GM23338 (cell line): ENCODE measurements at regions not wholly inside any gene's neighbourhood (a gene's known extent, or its start where the extent isn't known, plus 50 kb on each side); places are given as distances from the start of the nearest gene placed in this dataset.

Experiments
- ATAC-seq: fragments of 200-7000 bp; cut with Tn5 transposase; 3 replicates; pipeline ENCODE4 v1.9.1; 2020
- DNase-seq: peaks from one replicate; pipeline ENCODE4 v3.0.0-alpha.2; 2015; ENCODE audit warnings: low spot score
- H2AFZ ChIP-seq: fragments of 200-600 bp; sonication (generic); 2 replicates; pipeline ENCODE4 v1.8.0; 2016; ENCODE audit warnings: antibody characterized with exemption, mild to moderate bottlenecking, moderate library complexity
- H3F3A ChIP-seq: fragments of 200-600 bp; sonication (generic); replicated peaks from 2 replicates; pipeline ENCODE4 v1.8.0; 2017; ENCODE audit warnings: antibody characterized with exemption, mixed run types, low read depth
- H3K27ac ChIP-seq: fragments of 200-600 bp; sonication (generic); 2 replicates; pipeline ENCODE4 v1.6.1; 2016; ENCODE audit warnings: low read depth
- H3K27me3 ChIP-seq: fragments of 200-600 bp; sonication (generic); 2 replicates; pipeline ENCODE4 v1.8.0; 2016; ENCODE audit warnings: mild to moderate bottlenecking, mixed run types, moderate library complexity; ENCODE audit not compliant: insufficient read depth
- H3K36me3 ChIP-seq: fragments of 200-600 bp; sonication (generic); 2 replicates; pipeline ENCODE4 v1.8.0; 2016; ENCODE audit warnings: mild to moderate bottlenecking; ENCODE audit not compliant: insufficient read depth
- H3K4me1 ChIP-seq: fragments of 200-600 bp; sonication (generic); 2 replicates; pipeline ENCODE4 v1.8.0; 2016; ENCODE audit warnings: mild to moderate bottlenecking, moderate library complexity; ENCODE audit not compliant: insufficient read depth
- H3K4me2 ChIP-seq: fragments of 200-600 bp; sonication (generic); 2 replicates; pipeline ENCODE4 v1.7.1; 2017; ENCODE audit warnings: mixed run types
- H3K4me3 ChIP-seq: fragments of 200-600 bp; sonication (generic); 2 replicates; pipeline ENCODE4 v1.6.1; 2016; ENCODE audit warnings: mixed run types
- H3K79me2 ChIP-seq: fragments of 200-600 bp; sonication (generic); replicated peaks from 2 replicates; pipeline ENCODE4 v1.8.0; 2017; ENCODE audit warnings: mild to moderate bottlenecking; ENCODE audit not compliant: insufficient read depth
- H3K9me2 ChIP-seq: fragments of 200-600 bp; sonication (generic); 2 replicates; pipeline ENCODE4 v1.8.0; 2017; ENCODE audit not compliant: insufficient read depth
- H4K20me1 ChIP-seq: fragments of 200-600 bp; sonication (generic); replicated peaks from 2 replicates; pipeline ENCODE4 v1.8.0; 2017; ENCODE audit warnings: mild to moderate bottlenecking; ENCODE audit not compliant: insufficient read depth
- H3K27ac Mint-ChIP-seq: 2 replicates; pipeline ENCODE4 v1.8.0; 2020; ENCODE audit warnings: inconsistent platforms, mild to moderate bottlenecking, moderate library complexity, mixed read lengths
- H3K27me3 Mint-ChIP-seq: 3 replicates; pipeline ENCODE4 v1.8.0; 2022; ENCODE audit warnings: low read depth, mild to moderate bottlenecking, moderate library complexity, mixed read lengths, inconsistent platforms; ENCODE audit not compliant: insufficient read depth, poor library complexity
- H3K36me3 Mint-ChIP-seq: 3 replicates; pipeline ENCODE4 v1.8.0; 2021; ENCODE audit warnings: low read depth, mild to moderate bottlenecking, inconsistent platforms, moderate library complexity, mixed read lengths
- H3K4me1 Mint-ChIP-seq: 3 replicates; pipeline ENCODE4 v1.8.0; 2020; ENCODE audit warnings: mild to moderate bottlenecking, inconsistent platforms, mixed read lengths
- H3K4me3 Mint-ChIP-seq: 3 replicates; pipeline ENCODE4 v1.8.0; 2021; ENCODE audit warnings: moderate library complexity, mild to moderate bottlenecking, inconsistent platforms, mixed read lengths
- H3K9me3 Mint-ChIP-seq: 3 replicates; pipeline ENCODE4 v1.8.0; 2020; ENCODE audit warnings: moderate library complexity, mild to moderate bottlenecking, inconsistent platforms, mixed read lengths
- EZH2 ChIP-seq: fragments of 200-600 bp; sonication (generic); IDR thresholded peaks from one replicate; pipeline ENCODE4 v1.8.0; 2017; ENCODE audit warnings: antibody characterized with exemption, mild to moderate bottlenecking, low read depth; ENCODE audit not compliant: unreplicated experiment
- EZH2phosphoT487 ChIP-seq: fragments of 200-600 bp; sonication (generic); IDR thresholded peaks from one replicate; pipeline ENCODE4 v1.8.1; 2018; ENCODE audit warnings: antibody characterized with exemption; ENCODE audit not compliant: unreplicated experiment
- NANOG ChIP-seq: IDR thresholded peaks from 2 replicates; pipeline ENCODE4 v1.6.1; 2016; ENCODE audit warnings: antibody characterized with exemption, borderline replicate concordance
- POLR2AphosphoS5 ChIP-seq: IDR thresholded peaks from 2 replicates; pipeline ENCODE4 v1.6.1; 2016; ENCODE audit warnings: antibody characterized with exemption, low read depth
- ZNF331 ChIP-seq: fragments of 250-450 bp; sonication (Bioruptor Pico); IDR thresholded peaks from 2 replicates; pipeline ENCODE4 v1.5.0; 2020; ENCODE audit warnings: low read depth, mild to moderate bottlenecking, moderate library complexity
- ZNF462 ChIP-seq: fragments of 250-450 bp; sonication (Bioruptor Pico); IDR thresholded peaks from 2 replicates; pipeline ENCODE4 v1.5.0; 2020; ENCODE audit warnings: mild to moderate bottlenecking, moderate library complexity
- TF ChIP-seq, protein P1 (sequence below): IDR thresholded peaks from one replicate; pipeline ENCODE4 v1.6.1; 2018; ENCODE audit warnings: antibody characterized with exemption; ENCODE audit not compliant: unreplicated experiment
- TF ChIP-seq, protein P2 (sequence below), 2 experiments: fragments of 200-600 bp in 1 of 2; sonication (generic) in 1 of 2; conservative IDR thresholded peaks; 2 replicates each; pipeline versions ENCODE4 v1.5.1 to v1.6.1; 2016 to 2017; ENCODE audit warnings: antibody characterized with exemption in 2 of 2, low read depth in 2 of 2, mild to moderate bottlenecking in 2 of 2, moderate library complexity in 1 of 2

- TF ChIP-seq, protein P1, sequence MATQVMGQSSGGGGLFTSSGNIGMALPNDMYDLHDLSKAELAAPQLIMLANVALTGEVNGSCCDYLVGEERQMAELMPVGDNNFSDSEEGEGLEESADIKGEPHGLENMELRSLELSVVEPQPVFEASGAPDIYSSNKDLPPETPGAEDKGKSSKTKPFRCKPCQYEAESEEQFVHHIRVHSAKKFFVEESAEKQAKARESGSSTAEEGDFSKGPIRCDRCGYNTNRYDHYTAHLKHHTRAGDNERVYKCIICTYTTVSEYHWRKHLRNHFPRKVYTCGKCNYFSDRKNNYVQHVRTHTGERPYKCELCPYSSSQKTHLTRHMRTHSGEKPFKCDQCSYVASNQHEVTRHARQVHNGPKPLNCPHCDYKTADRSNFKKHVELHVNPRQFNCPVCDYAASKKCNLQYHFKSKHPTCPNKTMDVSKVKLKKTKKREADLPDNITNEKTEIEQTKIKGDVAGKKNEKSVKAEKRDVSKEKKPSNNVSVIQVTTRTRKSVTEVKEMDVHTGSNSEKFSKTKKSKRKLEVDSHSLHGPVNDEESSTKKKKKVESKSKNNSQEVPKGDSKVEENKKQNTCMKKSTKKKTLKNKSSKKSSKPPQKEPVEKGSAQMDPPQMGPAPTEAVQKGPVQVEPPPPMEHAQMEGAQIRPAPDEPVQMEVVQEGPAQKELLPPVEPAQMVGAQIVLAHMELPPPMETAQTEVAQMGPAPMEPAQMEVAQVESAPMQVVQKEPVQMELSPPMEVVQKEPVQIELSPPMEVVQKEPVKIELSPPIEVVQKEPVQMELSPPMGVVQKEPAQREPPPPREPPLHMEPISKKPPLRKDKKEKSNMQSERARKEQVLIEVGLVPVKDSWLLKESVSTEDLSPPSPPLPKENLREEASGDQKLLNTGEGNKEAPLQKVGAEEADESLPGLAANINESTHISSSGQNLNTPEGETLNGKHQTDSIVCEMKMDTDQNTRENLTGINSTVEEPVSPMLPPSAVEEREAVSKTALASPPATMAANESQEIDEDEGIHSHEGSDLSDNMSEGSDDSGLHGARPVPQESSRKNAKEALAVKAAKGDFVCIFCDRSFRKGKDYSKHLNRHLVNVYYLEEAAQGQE = no peak
Measured at GRCh38 chr1:166691476-166691875, 147.8 kb upstream of the POGK start (continued).

DNA sequence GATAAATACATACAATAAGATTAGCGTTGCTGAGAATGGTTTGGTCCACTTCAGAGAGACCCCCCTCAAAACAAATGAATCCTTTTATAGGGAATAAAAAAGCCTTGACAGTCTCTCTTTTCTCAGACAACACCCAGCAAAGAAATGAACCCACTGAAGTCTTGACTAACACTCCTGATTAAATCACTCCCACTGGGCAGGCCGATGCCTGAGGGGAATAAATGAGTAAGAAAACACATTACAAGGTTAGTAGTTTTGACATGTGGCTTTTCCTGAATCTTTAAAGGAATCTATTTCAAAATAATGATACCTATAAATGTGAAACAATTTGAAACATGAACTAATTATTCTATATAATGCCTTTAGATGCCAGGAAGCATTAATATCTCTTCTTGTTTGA, 146.9 kb upstream of the POGK start:
- H3K27me3 Mint-ChIP-seq = no peaks in the 10 kb centered on the region
- ATAC-seq (no peak), DNase-seq (no peak)
- H3K36me3 Mint-ChIP-seq = no peaks in the 10 kb centered on the region
- H3K27ac ChIP-seq = no peak overlapping the region
- H3K79me2 ChIP-seq = no peaks in the 10 kb centered on the region
- H4K20me1 ChIP-seq = no peaks in the 10 kb centered on the region
- no peaks in the 10 kb centered on the region for H3K36me3 ChIP-seq
- H3K9me3 Mint-ChIP-seq = no peaks in the 10 kb centered on the region; the same call in 2 of the 3 replicates
- H3K4me3 Mint-ChIP-seq = no peak overlapping the region
- no peaks in the 10 kb centered on the region for H3K4me1 ChIP-seq
- no peak overlapping the region; the same call in 1 of the 2 replicates for H3K4me2 ChIP-seq
- no peaks in the 10 kb centered on the region for H3F3A ChIP-seq
- no peak overlapping the region for H3K4me3 ChIP-seq
- no peaks in the 10 kb centered on the region for H3K27me3 ChIP-seq
- peaks cover 3% of the 10 kb centered on the region; the same call in 1 of the 2 replicates for H3K9me2 ChIP-seq
- peak overlapping the region; percentile 35; the same call in 1 of the 2 replicates for H2AFZ ChIP-seq
- H3K4me1 Mint-ChIP-seq = peaks cover 5% of the 10 kb centered on the region
- H3K27ac Mint-ChIP-seq = no peak overlapping the region
- TF ChIP-seq NANOG (no peak), EZH2phosphoT487 (no peak), ZNF462 (CRISPR knock-in tag) (no peak), EZH2 (no peak), ZNF331 (CRISPR knock-in tag) (no peak), POLR2AphosphoS5 (no peak)
- TF ChIP-seq, protein P1 = no peak
- TF ChIP-seq, protein P2, sequence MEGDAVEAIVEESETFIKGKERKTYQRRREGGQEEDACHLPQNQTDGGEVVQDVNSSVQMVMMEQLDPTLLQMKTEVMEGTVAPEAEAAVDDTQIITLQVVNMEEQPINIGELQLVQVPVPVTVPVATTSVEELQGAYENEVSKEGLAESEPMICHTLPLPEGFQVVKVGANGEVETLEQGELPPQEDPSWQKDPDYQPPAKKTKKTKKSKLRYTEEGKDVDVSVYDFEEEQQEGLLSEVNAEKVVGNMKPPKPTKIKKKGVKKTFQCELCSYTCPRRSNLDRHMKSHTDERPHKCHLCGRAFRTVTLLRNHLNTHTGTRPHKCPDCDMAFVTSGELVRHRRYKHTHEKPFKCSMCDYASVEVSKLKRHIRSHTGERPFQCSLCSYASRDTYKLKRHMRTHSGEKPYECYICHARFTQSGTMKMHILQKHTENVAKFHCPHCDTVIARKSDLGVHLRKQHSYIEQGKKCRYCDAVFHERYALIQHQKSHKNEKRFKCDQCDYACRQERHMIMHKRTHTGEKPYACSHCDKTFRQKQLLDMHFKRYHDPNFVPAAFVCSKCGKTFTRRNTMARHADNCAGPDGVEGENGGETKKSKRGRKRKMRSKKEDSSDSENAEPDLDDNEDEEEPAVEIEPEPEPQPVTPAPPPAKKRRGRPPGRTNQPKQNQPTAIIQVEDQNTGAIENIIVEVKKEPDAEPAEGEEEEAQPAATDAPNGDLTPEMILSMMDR (conservative IDR thresholded peaks at IDR 0.05; ENCODE audit: low read depth in 2 of 2) = no peak
